Spleen (tissue), 11 donors: ENCODE measurements at regions not wholly inside any gene's neighbourhood (a gene's known extent, or its start where the extent isn't known, plus 50 kb on each side); places are given as distances from the start of the nearest gene placed in this dataset.
"Not testable (repeated sequence)": the region's sequence is repeated elsewhere in the genome, so short reads cannot be mapped to it uniquely, and the experiment has no call there.

Experiments used
- DNase-seq: peaks from one replicate; pipeline ENCODE4 v3.0.0-alpha.2; 2020
- H3K27ac ChIP-seq, 8 donors: fragments of 200-600 bp; sonication (generic) in 7 of 8; 1 replicate in 4 of 8; 2 replicates in 4 of 8; pipeline versions ENCODE4 v1.5.0 to v1.8.0; 2016 to 2021; ENCODE audit warnings: inconsistent platforms in 4 of 8, mild to moderate bottlenecking in 4 of 8, moderate library complexity in 1 of 8
- H3K27me3 ChIP-seq, 7 donors: fragments of 200-600 bp; sonication (generic) in 6 of 7; replicated peaks in 1 of 7; 1 replicate in 4 of 7; 2 replicates in 3 of 7; pipeline versions ENCODE4 v1.5.0 to v1.8.0; 2016 to 2021; ENCODE audit warnings: inconsistent platforms in 3 of 7, mild to moderate bottlenecking in 1 of 7
- H3K36me3 ChIP-seq, 6 donors: fragments of 200-600 bp; sonication (generic) in 5 of 6; 1 replicate in 4 of 6; 2 replicates in 2 of 6; pipeline versions ENCODE4 v1.5.0 to v1.8.0; 2016 to 2021; ENCODE audit warnings: inconsistent platforms in 2 of 6
- H3K4me1 ChIP-seq, 6 donors: fragments of 200-600 bp; sonication (generic) in 5 of 6; 1 replicate in 3 of 6; 2 replicates in 3 of 6; pipeline versions ENCODE4 v1.5.0 to v1.8.0; 2016 to 2021; ENCODE audit warnings: inconsistent platforms in 3 of 6
- H3K4me3 ChIP-seq, 8 donors: fragments of 200-600 bp; sonication (generic) in 7 of 8; 1 replicate in 4 of 8; 2 replicates in 4 of 8; pipeline versions ENCODE4 v1.5.0 to v1.8.0; 2016 to 2021; ENCODE audit warnings: inconsistent platforms in 4 of 8, mild to moderate bottlenecking in 4 of 8, moderate library complexity in 2 of 8
- H3K9me3 ChIP-seq, 8 donors: fragments of 200-600 bp; sonication (generic) in 7 of 8; 1 replicate in 4 of 8; 2 replicates in 4 of 8; pipeline versions ENCODE4 v1.5.0 to v1.8.0; 2016 to 2021; ENCODE audit warnings: inconsistent platforms in 4 of 8
- POLR2A ChIP-seq, 3 donors: fragments of 450-650 bp; IDR thresholded peaks; one replicate each; pipeline ENCODE4 v1.5.1; 2017; ENCODE audit warnings: antibody characterized with exemption in 3 of 3, mild to moderate bottlenecking in 1 of 3
- POLR2AphosphoS5 ChIP-seq, 3 donors: sonication (generic); formaldehyde crosslinking; IDR thresholded peaks; one replicate each; pipeline ENCODE4 v1.5.1; 2017; ENCODE audit warnings: antibody characterized with exemption in 3 of 3
- WGBS, 5 donors: extraction: QIAGEN DNeasy Blood & Tissue Kit in 3 of 5; methylation state at CpG; one replicate each; pipeline versions ENCODE4 v1.1.5 to v1.1.7; 2013 to 2018; 5-methylcytosine and 5-hydroxymethylcytosine counted together
- intact Hi-C: fragments of 100-400 bp; cut with DNase I; formaldehyde crosslinking; loops from one replicate; pipeline ENCODE4 v1.15.0; 2023; ENCODE audit warnings: low total_unique reads
- TF ChIP-seq, protein P1 (sequence below), 11 experiments: fragments of 200-600 bp in 7 of 11; fragments of 450-650 bp in 4 of 11; sonication (generic) in 4 of 11; IDR thresholded peaks in 8 of 11; conservative IDR thresholded peaks in 3 of 11; 1 replicate in 7 of 11; 2 replicates in 4 of 11; pipeline versions ENCODE4 v1.4.0 to v1.8.0; 2016 to 2021; ENCODE audit warnings: antibody characterized with exemption in 11 of 11, inconsistent platforms in 4 of 11, mild to moderate bottlenecking in 1 of 11
- donor health status: healthy with polysubstance abuse.
- donor health status: DM: no; HTN: no; CAD: no; lungs with moderate emphysema.
- donor health status: DM: no; HTN: no; CAD: no.
- donor health status: Bipolar disorder and iron deficiency.
- donor health status: healthy.
- donor health status: DM: no; HTN: no; CAD: no.
- donor health status: DM: yes; HTN: yes; CAD: no.

DNA sequence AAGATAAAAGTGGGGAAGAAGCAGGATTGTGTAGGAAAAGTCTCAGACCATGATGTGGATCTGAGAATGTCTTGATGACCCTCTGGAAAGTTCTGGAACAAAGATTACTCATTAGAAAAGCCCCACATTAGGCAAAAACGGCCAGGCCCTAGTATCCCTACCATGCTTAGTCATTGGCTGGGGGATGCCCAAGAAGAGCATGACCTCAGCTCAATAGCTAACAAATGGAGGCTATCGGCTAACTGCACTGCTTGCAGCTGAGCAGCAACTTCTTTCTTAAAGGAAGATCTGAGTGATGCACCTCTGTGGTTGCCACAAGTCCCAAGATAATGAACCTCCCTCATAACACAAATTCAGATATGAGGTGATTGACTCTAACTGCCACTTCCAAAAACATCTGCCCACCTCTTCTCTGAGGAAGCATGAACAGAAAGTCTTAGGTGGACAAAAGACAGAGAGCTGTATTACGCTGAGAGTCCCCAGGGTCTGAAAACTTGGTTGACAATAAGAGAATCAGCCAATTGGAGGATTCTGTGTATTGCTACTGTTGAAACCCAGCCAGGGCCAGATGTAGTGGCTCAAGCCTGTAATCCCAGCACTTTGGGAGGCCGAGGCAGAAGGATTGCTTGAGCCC, 64.6 kb upstream of the AK4 start:
- Histone ChIP-seq H3K27me3 (no peaks in the 10 kb centered on the region), H3K9me3 (peaks cover 0 to 14% (median 2%) of the 10 kb centered on the region in 8 donors), H3K27ac (no peak overlapping the region), H3K4me3 (no peak overlapping the region), H3K36me3 (no peaks in the 10 kb centered on the region), H3K4me1 (no peaks in the 10 kb centered on the region)
- TF ChIP-seq, protein P1, sequence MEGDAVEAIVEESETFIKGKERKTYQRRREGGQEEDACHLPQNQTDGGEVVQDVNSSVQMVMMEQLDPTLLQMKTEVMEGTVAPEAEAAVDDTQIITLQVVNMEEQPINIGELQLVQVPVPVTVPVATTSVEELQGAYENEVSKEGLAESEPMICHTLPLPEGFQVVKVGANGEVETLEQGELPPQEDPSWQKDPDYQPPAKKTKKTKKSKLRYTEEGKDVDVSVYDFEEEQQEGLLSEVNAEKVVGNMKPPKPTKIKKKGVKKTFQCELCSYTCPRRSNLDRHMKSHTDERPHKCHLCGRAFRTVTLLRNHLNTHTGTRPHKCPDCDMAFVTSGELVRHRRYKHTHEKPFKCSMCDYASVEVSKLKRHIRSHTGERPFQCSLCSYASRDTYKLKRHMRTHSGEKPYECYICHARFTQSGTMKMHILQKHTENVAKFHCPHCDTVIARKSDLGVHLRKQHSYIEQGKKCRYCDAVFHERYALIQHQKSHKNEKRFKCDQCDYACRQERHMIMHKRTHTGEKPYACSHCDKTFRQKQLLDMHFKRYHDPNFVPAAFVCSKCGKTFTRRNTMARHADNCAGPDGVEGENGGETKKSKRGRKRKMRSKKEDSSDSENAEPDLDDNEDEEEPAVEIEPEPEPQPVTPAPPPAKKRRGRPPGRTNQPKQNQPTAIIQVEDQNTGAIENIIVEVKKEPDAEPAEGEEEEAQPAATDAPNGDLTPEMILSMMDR (IDR thresholded peaks at IDR 0.05 in 8 of 11, conservative IDR thresholded peaks at IDR 0.05 in 3 of 11): no peak
- TF ChIP-seq POLR2A (IDR thresholded peaks at IDR 0.05): no peak
- TF ChIP-seq POLR2AphosphoS5 (IDR thresholded peaks at IDR 0.05): no peak
- no peak for DNase-seq
- intact Hi-C loops: no loop called here
- 65 to 83% (median 75%) methylated on average over 3 to 4 of the region's 4 CpGs for WGBS, 5 donors

DNA sequence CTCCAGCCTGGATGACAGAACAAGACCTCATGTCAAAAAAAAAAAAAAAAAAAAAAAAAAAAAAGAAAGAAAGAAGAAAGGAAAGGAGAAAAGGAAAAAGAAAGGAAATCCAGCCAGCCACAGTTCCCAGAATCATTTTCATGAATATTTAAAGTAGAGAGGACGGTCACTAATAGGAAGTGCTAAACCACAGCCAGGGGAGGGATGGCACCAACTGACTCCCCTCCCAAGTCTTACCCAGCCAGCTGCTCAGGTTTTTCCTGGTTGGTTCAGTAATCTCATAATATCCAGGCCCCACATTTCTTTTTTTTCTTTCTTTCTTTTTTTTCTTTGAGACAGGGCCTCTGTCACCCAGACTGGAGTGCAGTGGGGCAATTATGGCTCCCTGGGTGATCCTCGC, 63.9 kb upstream of the AK4 start:
- H3K4me1 ChIP-seq: peaks cover 0 to 4% (median 0%) of the 10 kb centered on the region in 6 donors

DNA sequence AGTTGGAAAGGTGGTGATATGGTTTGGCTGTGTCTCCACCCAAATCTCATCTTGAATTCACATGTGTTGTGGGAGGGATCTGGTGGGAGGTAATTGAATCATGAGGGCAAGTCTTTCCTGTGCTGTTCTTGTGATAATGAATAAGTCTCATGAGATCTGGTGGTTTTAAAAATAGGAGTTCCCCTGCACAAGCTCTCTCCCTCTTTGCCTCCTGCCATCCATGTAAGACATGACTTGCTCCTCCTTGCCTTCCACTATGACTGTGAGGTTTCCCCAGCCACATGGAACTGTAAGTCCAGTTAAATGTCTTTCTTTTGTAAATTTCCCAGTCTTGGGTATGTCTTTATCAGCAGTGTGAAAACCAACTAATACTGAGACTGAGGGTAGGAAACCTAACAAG, 60.5 kb upstream of the AK4 start:
- H3K9me3 ChIP-seq: peaks cover 0 to 14% (median 2%) of the 10 kb centered on the region in 8 donors
- H3K27ac ChIP-seq, H3K36me3 ChIP-seq, H3K4me3 ChIP-seq, H3K27me3 ChIP-seq, intact Hi-C loops, DNase-seq: not testable (repeated sequence)
- H3K4me1 ChIP-seq: peaks cover 0 to 21% (median 2%) of the 10 kb centered on the region in 6 donors

More for the DNA sequence above, 63.9 kb upstream of the AK4 start:
- Histone ChIP-seq H3K36me3 (no peaks in the 10 kb centered on the region), H3K27ac (no peak overlapping the region), H3K27me3 (no peaks in the 10 kb centered on the region), H3K9me3 (peaks cover 0 to 14% (median 2%) of the 10 kb centered on the region in 8 donors), H3K4me3 (no peak overlapping the region)
- TF ChIP-seq POLR2A (IDR thresholded peaks at IDR 0.05): no peak
- TF ChIP-seq, protein P1 (IDR thresholded peaks at IDR 0.05 in 8 of 11, conservative IDR thresholded peaks at IDR 0.05 in 3 of 11): no peak
- intact Hi-C loops: no loop called here
- 52 to 69% (median 67%) methylated on average over 2 of the region's 2 CpGs for WGBS, 5 donors
- no peak for DNase-seq

DNA sequence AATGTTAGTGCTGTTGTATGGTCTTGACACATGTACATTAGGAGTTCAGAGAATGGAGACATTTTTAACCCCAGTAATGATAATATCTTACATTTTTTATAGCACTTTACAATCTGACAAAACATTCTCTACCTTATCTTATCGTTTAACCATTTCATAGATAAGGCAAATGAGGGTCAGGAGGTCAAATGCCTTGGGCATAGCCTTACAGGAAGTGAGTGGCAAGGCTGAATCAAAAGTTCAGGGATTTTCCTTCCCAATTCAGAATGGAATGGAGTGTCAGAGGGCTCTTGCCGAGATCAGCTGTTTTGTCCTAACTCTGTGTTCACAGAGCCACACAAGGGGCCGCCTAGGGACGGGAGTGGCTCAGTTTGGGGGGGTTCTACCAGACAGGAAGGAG, 57.6 kb upstream of the AK4 start:
- Histone ChIP-seq H3K27ac (peak overlapping the region in 6 of 8 donors; percentile 7 to 54 (median 35)), H3K4me1 (peaks cover 0 to 21% (median 2%) of the 10 kb centered on the region in 6 donors), H3K36me3 (no peaks in the 10 kb centered on the region), H3K27me3 (no peaks in the 10 kb centered on the region), H3K4me3 (no peak overlapping the region), H3K9me3 (peaks cover 0 to 19% (median 4%) of the 10 kb centered on the region in 8 donors)
- intact Hi-C loops: no loop called here
- peak; percentile 75 for DNase-seq
- TF ChIP-seq, protein P1 (IDR thresholded peaks at IDR 0.05 in 8 of 11, conservative IDR thresholded peaks at IDR 0.05 in 3 of 11): no peak
- peak in 1 of 3 donors; percentile 57 for TF ChIP-seq POLR2AphosphoS5 (IDR thresholded peaks at IDR 0.05)
- TF ChIP-seq POLR2A (IDR thresholded peaks at IDR 0.05): no peak
- WGBS, 5 donors: 45 to 70% (median 54%) methylated on average over 4 of the region's 4 CpGs
